ENCODE measurements at regions not wholly inside any gene's neighbourhood (a gene's known extent, or its start where the extent isn't known, plus 50 kb on each side); places are given as distances from the start of the nearest gene placed in this dataset.

DNA sequence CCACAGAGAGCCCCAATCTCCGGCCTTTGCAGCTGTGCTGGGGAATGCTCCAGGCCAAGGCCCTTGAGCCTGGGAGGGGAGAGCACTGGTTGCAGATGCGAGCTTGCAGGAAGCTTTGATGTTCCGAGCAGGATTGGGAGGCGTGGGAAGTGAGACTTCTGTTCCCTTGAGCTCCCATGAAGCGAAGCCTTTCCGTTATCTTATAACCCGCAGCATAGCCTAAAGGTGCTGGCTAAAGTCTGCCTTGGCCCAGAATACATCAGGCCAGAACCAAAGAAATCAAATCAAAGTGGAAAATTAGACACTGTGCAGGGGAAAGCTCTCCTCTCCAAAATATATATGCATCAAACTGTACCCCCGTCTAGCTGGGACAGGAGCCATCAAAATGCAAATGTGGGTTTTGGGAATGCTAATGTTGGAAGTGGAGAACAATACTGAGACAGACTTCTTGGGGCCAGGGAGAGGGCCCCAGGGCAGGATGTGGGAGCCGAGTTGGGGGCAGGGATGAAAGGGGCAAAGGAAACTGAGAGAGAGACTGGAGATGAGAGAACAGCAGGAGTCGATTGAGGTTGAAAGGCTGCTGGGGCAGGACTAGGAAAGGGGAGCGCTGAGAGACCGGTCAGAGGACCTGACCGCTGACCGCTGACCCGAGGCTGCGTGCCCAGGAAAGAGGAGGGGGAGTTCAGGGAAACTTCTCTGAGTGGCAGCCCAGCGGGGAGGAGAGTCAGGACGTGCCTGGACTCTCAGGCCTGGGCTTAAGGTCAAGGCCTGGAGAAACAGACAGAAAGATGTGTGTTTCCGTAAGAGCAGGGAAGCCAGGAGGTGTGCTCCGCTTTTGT lies 152.2 kb upstream of the PARP11 start:
- TF ChIP-seq, protein P1, sequence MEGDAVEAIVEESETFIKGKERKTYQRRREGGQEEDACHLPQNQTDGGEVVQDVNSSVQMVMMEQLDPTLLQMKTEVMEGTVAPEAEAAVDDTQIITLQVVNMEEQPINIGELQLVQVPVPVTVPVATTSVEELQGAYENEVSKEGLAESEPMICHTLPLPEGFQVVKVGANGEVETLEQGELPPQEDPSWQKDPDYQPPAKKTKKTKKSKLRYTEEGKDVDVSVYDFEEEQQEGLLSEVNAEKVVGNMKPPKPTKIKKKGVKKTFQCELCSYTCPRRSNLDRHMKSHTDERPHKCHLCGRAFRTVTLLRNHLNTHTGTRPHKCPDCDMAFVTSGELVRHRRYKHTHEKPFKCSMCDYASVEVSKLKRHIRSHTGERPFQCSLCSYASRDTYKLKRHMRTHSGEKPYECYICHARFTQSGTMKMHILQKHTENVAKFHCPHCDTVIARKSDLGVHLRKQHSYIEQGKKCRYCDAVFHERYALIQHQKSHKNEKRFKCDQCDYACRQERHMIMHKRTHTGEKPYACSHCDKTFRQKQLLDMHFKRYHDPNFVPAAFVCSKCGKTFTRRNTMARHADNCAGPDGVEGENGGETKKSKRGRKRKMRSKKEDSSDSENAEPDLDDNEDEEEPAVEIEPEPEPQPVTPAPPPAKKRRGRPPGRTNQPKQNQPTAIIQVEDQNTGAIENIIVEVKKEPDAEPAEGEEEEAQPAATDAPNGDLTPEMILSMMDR (IDR thresholded peaks at IDR 0.05): no peak
- TF ChIP-seq POLR2A (IDR thresholded peaks at IDR 0.05): no peak

Data from testis (tissue), 2 donors.